K562 (cell line): ENCODE measurements at regions not wholly inside any gene's neighbourhood (a gene's known extent, or its start where the extent isn't known, plus 50 kb on each side); places are given as distances from the start of the nearest gene placed in this dataset.

Source experiments
- ATF2 ChIP-seq: sonication (generic); formaldehyde crosslinking; IDR thresholded peaks from 2 replicates; pipeline ENCODE4 v1.8.1; 2022; ENCODE audit warnings: missing genetic modification reagents
- CHD2 ChIP-seq: IDR thresholded peaks from 2 replicates; pipeline ENCODE4 v1.6.1; 2011; ENCODE audit warnings: low read depth, low read length
- CTCF ChIP-seq, 3 experiments: IDR thresholded peaks in 2 of 3; conservative IDR thresholded peaks in 1 of 3; 2 replicates each; pipeline ENCODE4 v1.5.1; 2011 to 2012; ENCODE audit warnings: low read length in 3 of 3, mild to moderate bottlenecking in 3 of 3, control low read depth in 2 of 3, improper control_type of control experiment in 1 of 3, inconsistent platforms in 1 of 3, low read depth in 1 of 3, mixed read lengths in 1 of 3, moderate library complexity in 1 of 3; ENCODE audit not compliant: insufficient read depth in 2 of 3
- EHMT2 ChIP-seq: fragments of 450-650 bp; IDR thresholded peaks from 2 replicates; pipeline ENCODE4 v1.6.1; 2018; ENCODE audit warnings: antibody characterized with exemption
- EP300 ChIP-seq: IDR thresholded peaks from 2 replicates; pipeline ENCODE4 v1.6.1; 2012; ENCODE audit warnings: low read length, improper control_type of control experiment
- EZH2 ChIP-seq: IDR thresholded peaks from 2 replicates; pipeline ENCODE4 v1.6.1; 2012; ENCODE audit warnings: low read depth, mild to moderate bottlenecking, inconsistent platforms, low read length, borderline replicate concordance
- NR2C2 ChIP-seq, 2 experiments: fragments of 200-800 bp in 1 of 2; sonication (Bioruptor generic) in 1 of 2; sonication (generic) in 1 of 2; formaldehyde crosslinking in 1 of 2; IDR thresholded peaks; 2 replicates each; pipeline versions ENCODE4 v1.6.1 to v1.8.0; 2016 to 2022; ENCODE audit warnings: mild to moderate bottlenecking in 1 of 2, missing compliant biosample characterization in 1 of 2, missing genetic modification characterization in 1 of 2, missing genetic modification reagents in 1 of 2
- PHF8 ChIP-seq: fragments of 200-600 bp; sonication (generic); IDR thresholded peaks from 2 replicates; pipeline ENCODE4 v1.6.1; 2012; ENCODE audit warnings: mixed run types, mild to moderate bottlenecking, inconsistent platforms, low read length, moderate library complexity, borderline replicate concordance
- TAF1 ChIP-seq: IDR thresholded peaks from 2 replicates; pipeline ENCODE4 v1.6.1; 2011; ENCODE audit warnings: mild to moderate bottlenecking, low read length, moderate library complexity; ENCODE audit not compliant: insufficient read depth, control insufficient read depth, severe bottlenecking; ENCODE audit errors: extremely low read depth
- TAF7 ChIP-seq: fragments of 450-650 bp; IDR thresholded peaks from 2 replicates; pipeline ENCODE4 v1.6.1; 2016; ENCODE audit warnings: missing genetic modification characterization, missing compliant biosample characterization
- ZBTB7A ChIP-seq: IDR thresholded peaks from 2 replicates; pipeline ENCODE4 v1.6.1; 2011; ENCODE audit warnings: low read depth, mild to moderate bottlenecking, low read length, moderate library complexity, borderline replicate concordance; ENCODE audit not compliant: control insufficient read depth
- ZBTB8A ChIP-seq: fragments of 450-650 bp; IDR thresholded peaks from 2 replicates; pipeline ENCODE4 v1.6.1; 2018; ENCODE audit warnings: mild to moderate bottlenecking, moderate library complexity; ENCODE audit not compliant: partially characterized antibody
- ZNF324 ChIP-seq: fragments of 250-450 bp; sonication (Bioruptor Pico); IDR thresholded peaks from 2 replicates; pipeline ENCODE4 v1.4.0; 2020; ENCODE audit warnings: mild to moderate bottlenecking
- ZNF354B ChIP-seq: fragments of 250-450 bp; sonication (Bioruptor Pico); IDR thresholded peaks from 2 replicates; pipeline ENCODE4 v1.4.0; 2020

- TF ChIP-seq ZNF354B (CRISPR knock-in tag) (no peak), TAF1 (no peak), ZBTB8A (no peak), EZH2 (no peak), CTCF (IDR thresholded peaks at IDR 0.05 in 2 of 3, conservative IDR thresholded peaks at IDR 0.05 in 1 of 3; ENCODE audit: insufficient read depth in 2 of 3, low read depth in 1 of 3, low read length in 3 of 3) (no peak), TAF7 (tag) (no peak), EP300 (no peak), PHF8 (no peak), ZBTB7A (no peak), NR2C2 (CRISPR knock-in tag; IDR thresholded peaks at IDR 0.05) (no peak), NR2C2 (tag; IDR thresholded peaks at IDR 0.05) (no peak), CHD2 (no peak), ATF2 (CRISPR knock-in tag) (no peak), EHMT2 (no peak), ZNF324 (CRISPR knock-in tag) (no peak)
Measured at GRCh38 chr14:81855007-81855406, 321.4 kb upstream of the SEL1L start.
